Activated naive CD4-positive, alpha-beta T cell treated with anti-CD3 and anti-CD28 coated beads, Interleukin-2, amount 10 ng/mL, durations not matched to agents 7 days and 5 days (primary cell): ENCODE measurements at regions not wholly inside any gene's neighbourhood (a gene's known extent, or its start where the extent isn't known, plus 50 kb on each side); places are given as distances from the start of the nearest gene placed in this dataset.

Experiments
- CTCF ChIA-PET: fragments of 350-600 bp; sonication (Branson Sonifier 250); formaldehyde crosslinking; loops from one replicate; lab custom pipeline; 2021; ENCODE audit warnings: antibody characterized with exemption; lab: Charles Lee
- DNase-seq: peaks from one replicate; pipeline ENCODE4 v3.0.0-alpha.2; 2020
- H3K27ac Mint-ChIP-seq: one replicate; pipeline ENCODE4 v1.8.0; 2021; ENCODE audit warnings: mild to moderate bottlenecking, moderate library complexity, mixed read lengths
- H3K27me3 Mint-ChIP-seq: one replicate; pipeline ENCODE4 v1.8.0; 2021; ENCODE audit warnings: mild to moderate bottlenecking, mixed read lengths
- H3K36me3 Mint-ChIP-seq: one replicate; pipeline ENCODE4 v1.8.0; 2021; ENCODE audit warnings: mixed read lengths
- H3K4me1 Mint-ChIP-seq: one replicate; pipeline ENCODE4 v1.8.0; 2021; ENCODE audit warnings: mixed read lengths
- H3K4me3 Mint-ChIP-seq: one replicate; pipeline ENCODE4 v1.8.0; 2021; ENCODE audit warnings: mild to moderate bottlenecking, moderate library complexity, mixed read lengths
- H3K9me3 Mint-ChIP-seq: one replicate; pipeline ENCODE4 v1.8.0; 2021; ENCODE audit warnings: mixed read lengths

GRCh38 chr7:148950806-148951205 is 66.7 kb upstream of the EZH2 start:
- no peak for DNase-seq
- Mint-ChIP-seq H3K27me3 (peaks cover 4% of the 10 kb centered on the region), H3K9me3 (no peaks in the 10 kb centered on the region), H3K4me3 (no peak overlapping the region), H3K27ac (no peak overlapping the region), H3K4me1 (no peaks in the 10 kb centered on the region), H3K36me3 (no peaks in the 10 kb centered on the region)
- CTCF ChIA-PET, result no interaction called here

- H3K9me3 Mint-ChIP-seq, result no peaks in the 10 kb centered on the region
- DNase-seq, result no peak
- no peak overlapping the region for H3K4me3 Mint-ChIP-seq
- no peak overlapping the region for H3K27ac Mint-ChIP-seq
- H3K4me1 Mint-ChIP-seq, result peaks cover 15% of the 10 kb centered on the region
- no peaks in the 10 kb centered on the region for H3K36me3 Mint-ChIP-seq
- no peaks in the 10 kb centered on the region for H3K27me3 Mint-ChIP-seq
- CTCF ChIA-PET, result no interaction called here
Measured at GRCh38 chr7:148944935-148945934, 61.1 kb upstream of the EZH2 start.

- Mint-ChIP-seq H3K4me3 (peak overlapping the region; percentile 85), H3K9me3 (no peaks in the 10 kb centered on the region), H3K36me3 (no peaks in the 10 kb centered on the region), H3K27ac (peak overlapping the region; percentile 99), H3K4me1 (peaks cover 30% of the 10 kb centered on the region), H3K27me3 (no peaks in the 10 kb centered on the region)
- peak; percentile 83 for DNase-seq
- CTCF ChIA-PET, result interaction anchor here (0.6 to 3.0 kb wide), 19 partner anchors 11 to 377 kb away, joined by 3 to 22 read pairs (median 4); partner anchors contain the start of gene EZH2
Measured at GRCh38 chr7:148941598-148942275, 57.6 kb upstream of the EZH2 start.

- peak overlapping the region; percentile 85 for H3K4me3 Mint-ChIP-seq
- peak overlapping the region; percentile 99 for H3K27ac Mint-ChIP-seq
- no peaks in the 10 kb centered on the region for H3K9me3 Mint-ChIP-seq
- no peaks in the 10 kb centered on the region for H3K27me3 Mint-ChIP-seq
- DNase-seq, result peak; percentile 82
- peaks cover 30% of the 10 kb centered on the region for H3K4me1 Mint-ChIP-seq
- H3K36me3 Mint-ChIP-seq, result no peaks in the 10 kb centered on the region
- CTCF ChIA-PET, result interaction anchor here (0.6 to 3.0 kb wide), 14 partner anchors 11 to 378 kb away, joined by 3 to 22 read pairs (median 4); partner anchors contain the start of gene EZH2
Measured at GRCh38 chr7:148940702-148941597, 56.9 kb upstream of the EZH2 start.

GRCh38 chr7:148939128-148939755 is 55.2 kb upstream of the EZH2 start:
- Mint-ChIP-seq H3K4me3 (peak overlapping the region; percentile 42), H3K36me3 (peaks cover under 1% of the 10 kb centered on the region), H3K27ac (no peak overlapping the region), H3K9me3 (no peaks in the 10 kb centered on the region), H3K27me3 (no peaks in the 10 kb centered on the region), H3K4me1 (peaks cover 30% of the 10 kb centered on the region)
- DNase-seq, result no peak
- CTCF ChIA-PET, result no interaction called here

GRCh38 chr7:148935451-148935850 is 51.4 kb upstream of the EZH2 start:
- Mint-ChIP-seq H3K27me3 (no peaks in the 10 kb centered on the region), H3K36me3 (peaks cover 3% of the 10 kb centered on the region)

More at GRCh38 chr7:148935451-148935850, 51.4 kb upstream of the EZH2 start:
- Mint-ChIP-seq H3K4me1 (peaks cover 20% of the 10 kb centered on the region), H3K27ac (no peak overlapping the region), H3K4me3 (no peak overlapping the region), H3K9me3 (no peaks in the 10 kb centered on the region)
- CTCF ChIA-PET, result no interaction called here
- DNase-seq, result no peak
